ENCODE measurements at regions not wholly inside any gene's neighbourhood (a gene's known extent, or its start where the extent isn't known, plus 50 kb on each side); places are given as distances from the start of the nearest gene placed in this dataset.
"Not testable (repeated sequence)": the region's sequence is repeated elsewhere in the genome, so short reads cannot be mapped to it uniquely, and the experiment has no call there.

DNA sequence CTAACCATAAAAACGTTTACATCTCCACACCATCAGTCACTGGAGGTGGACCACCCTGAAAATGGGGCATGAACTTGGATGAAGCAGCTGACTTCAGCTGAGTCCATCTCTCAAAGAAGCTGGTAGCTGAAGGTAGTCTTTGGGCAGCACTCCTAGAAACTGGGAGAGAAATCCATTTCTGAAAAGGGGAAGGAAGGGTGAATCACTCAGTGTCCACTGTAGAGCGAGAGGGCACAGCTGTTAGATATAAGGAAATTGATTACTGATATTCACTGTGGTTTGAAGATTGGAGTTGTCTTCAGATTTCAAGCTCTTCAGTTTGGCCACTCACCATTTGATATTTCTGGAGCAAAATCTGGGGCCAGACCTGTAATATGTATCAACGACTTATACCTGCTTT, 499.0 kb upstream of the UBE2E2 start:
- no peak for TF ChIP-seq CREB5 (CRISPR knock-in tag; IDR thresholded peaks at IDR 0.05; ENCODE audit: low read depth)
- TF ChIP-seq, protein P1, sequence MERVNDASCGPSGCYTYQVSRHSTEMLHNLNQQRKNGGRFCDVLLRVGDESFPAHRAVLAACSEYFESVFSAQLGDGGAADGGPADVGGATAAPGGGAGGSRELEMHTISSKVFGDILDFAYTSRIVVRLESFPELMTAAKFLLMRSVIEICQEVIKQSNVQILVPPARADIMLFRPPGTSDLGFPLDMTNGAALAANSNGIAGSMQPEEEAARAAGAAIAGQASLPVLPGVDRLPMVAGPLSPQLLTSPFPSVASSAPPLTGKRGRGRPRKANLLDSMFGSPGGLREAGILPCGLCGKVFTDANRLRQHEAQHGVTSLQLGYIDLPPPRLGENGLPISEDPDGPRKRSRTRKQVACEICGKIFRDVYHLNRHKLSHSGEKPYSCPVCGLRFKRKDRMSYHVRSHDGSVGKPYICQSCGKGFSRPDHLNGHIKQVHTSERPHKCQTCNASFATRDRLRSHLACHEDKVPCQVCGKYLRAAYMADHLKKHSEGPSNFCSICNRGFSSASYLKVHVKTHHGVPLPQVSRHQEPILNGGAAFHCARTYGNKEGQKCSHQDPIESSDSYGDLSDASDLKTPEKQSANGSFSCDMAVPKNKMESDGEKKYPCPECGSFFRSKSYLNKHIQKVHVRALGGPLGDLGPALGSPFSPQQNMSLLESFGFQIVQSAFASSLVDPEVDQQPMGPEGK (CRISPR knock-in tag; IDR thresholded peaks at IDR 0.05; ENCODE audit: borderline replicate concordance): no peak
- TF ChIP-seq CSDC2 (CRISPR knock-in tag; IDR thresholded peaks at IDR 0.05): no peak
- TF ChIP-seq TSHZ2 (CRISPR knock-in tag; IDR thresholded peaks at IDR 0.05): no peak
- no peak for TF ChIP-seq RARB (CRISPR knock-in tag; IDR thresholded peaks at IDR 0.05)
- ATAC-seq: no peak

GRCh38 chr3:22704571-22705354, 498.4 kb upstream of the UBE2E2 start:
- no peak for ATAC-seq
- no peak for TF ChIP-seq SNAI2 (CRISPR knock-in tag; IDR thresholded peaks at IDR 0.05)
- no peak for TF ChIP-seq CSDC2 (CRISPR knock-in tag; IDR thresholded peaks at IDR 0.05)
- peak; percentile 90 for TF ChIP-seq ZNF8 (CRISPR knock-in tag; IDR thresholded peaks at IDR 0.05)

GRCh38 chr3:22706922-22707321, 496.2 kb upstream of the UBE2E2 start:
- not testable (repeated sequence) for ATAC-seq

DNA sequence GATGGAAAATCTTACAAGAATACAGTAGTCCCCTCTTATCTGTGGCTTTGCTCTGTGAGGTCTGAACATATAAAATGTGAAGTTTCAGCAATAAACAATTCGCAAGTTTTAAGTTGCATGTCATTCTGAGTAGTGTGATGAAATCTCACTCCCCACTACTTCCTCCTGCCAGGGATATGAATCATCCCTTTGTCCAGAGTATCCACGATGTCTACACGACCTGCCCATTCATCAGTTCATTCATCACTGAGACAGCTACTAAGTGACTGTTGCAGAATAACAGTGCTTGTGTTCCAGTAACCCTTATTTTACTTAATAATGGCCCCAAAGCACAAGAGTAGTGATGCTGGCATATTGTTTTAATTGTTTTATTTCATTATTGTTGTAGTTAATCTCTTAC, 489.2 kb upstream of the UBE2E2 start:
- peak; percentile 58 for ATAC-seq
- TF ChIP-seq ISL1 (CRISPR knock-in tag; IDR thresholded peaks at IDR 0.05): peak; percentile 84
- no peak for TF ChIP-seq ESRRG (CRISPR knock-in tag; IDR thresholded peaks at IDR 0.05)

DNA sequence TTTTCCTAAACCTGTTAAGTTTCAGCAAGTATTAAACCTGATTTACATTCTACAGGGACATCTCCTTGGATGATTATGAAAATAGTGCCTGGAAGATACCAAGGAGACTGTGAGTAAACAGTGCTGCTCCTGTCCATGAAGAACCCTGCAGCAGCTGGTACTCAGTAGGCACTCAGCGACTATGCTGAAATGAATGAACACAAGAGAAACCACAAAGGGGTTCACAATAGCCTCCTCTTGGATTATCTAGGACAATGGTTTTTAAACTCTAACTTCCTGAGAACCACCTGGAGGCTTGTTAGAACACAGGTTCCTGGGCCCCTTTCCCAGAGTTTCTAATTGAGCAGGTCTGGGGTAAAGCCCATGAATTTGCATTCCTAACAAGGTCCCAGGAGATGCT, 488.4 kb upstream of the UBE2E2 start:
- TF ChIP-seq RARB (CRISPR knock-in tag; IDR thresholded peaks at IDR 0.05) (no peak), ESRRG (CRISPR knock-in tag; IDR thresholded peaks at IDR 0.05) (no peak), TSHZ2 (CRISPR knock-in tag; IDR thresholded peaks at IDR 0.05) (no peak), PPARA (CRISPR knock-in tag; IDR thresholded peaks at IDR 0.05; ENCODE audit: borderline replicate concordance) (no peak), TOX (CRISPR knock-in tag; IDR thresholded peaks at IDR 0.05; ENCODE audit: borderline replicate concordance) (no peak), ZNF70 (CRISPR knock-in tag; IDR thresholded peaks at IDR 0.05) (no peak), OSR1 (CRISPR knock-in tag; IDR thresholded peaks at IDR 0.05) (no peak), GLIS3 (CRISPR knock-in tag; IDR thresholded peaks at IDR 0.05) (no peak), SNAI2 (CRISPR knock-in tag; IDR thresholded peaks at IDR 0.05) (no peak), ZNF565 (CRISPR knock-in tag; conservative IDR thresholded peaks at IDR 0.05; ENCODE audit: low read depth) (no peak), ZFP3 (CRISPR knock-in tag; IDR thresholded peaks at IDR 0.05) (no peak), ZFP30 (CRISPR knock-in tag; IDR thresholded peaks at IDR 0.05) (no peak), CREB5 (CRISPR knock-in tag; IDR thresholded peaks at IDR 0.05; ENCODE audit: low read depth) (no peak), ISL1 (CRISPR knock-in tag; IDR thresholded peaks at IDR 0.05) (no peak), ZNF8 (CRISPR knock-in tag; IDR thresholded peaks at IDR 0.05) (no peak)
- TF ChIP-seq, protein P2, sequence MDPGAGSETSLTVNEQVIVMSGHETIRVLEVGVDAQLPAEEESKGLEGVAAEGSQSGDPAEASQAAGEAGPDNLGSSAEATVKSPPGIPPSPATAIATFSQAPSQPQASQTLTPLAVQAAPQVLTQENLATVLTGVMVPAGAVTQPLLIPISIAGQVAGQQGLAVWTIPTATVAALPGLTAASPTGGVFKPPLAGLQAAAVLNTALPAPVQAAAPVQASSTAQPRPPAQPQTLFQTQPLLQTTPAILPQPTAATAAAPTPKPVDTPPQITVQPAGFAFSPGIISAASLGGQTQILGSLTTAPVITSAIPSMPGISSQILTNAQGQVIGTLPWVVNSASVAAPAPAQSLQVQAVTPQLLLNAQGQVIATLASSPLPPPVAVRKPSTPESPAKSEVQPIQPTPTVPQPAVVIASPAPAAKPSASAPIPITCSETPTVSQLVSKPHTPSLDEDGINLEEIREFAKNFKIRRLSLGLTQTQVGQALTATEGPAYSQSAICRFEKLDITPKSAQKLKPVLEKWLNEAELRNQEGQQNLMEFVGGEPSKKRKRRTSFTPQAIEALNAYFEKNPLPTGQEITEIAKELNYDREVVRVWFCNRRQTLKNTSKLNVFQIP (CRISPR knock-in tag; IDR thresholded peaks at IDR 0.05; ENCODE audit: borderline replicate concordance, low read depth): no peak
- TF ChIP-seq, protein P1 (CRISPR knock-in tag; IDR thresholded peaks at IDR 0.05; ENCODE audit: borderline replicate concordance): no peak
- no peak for ATAC-seq

All from SK-N-SH treated with all-trans-retinoic acid at 6 μM for 48 hours (cell line).